Ectodermal cell (in vitro differentiated cells): ENCODE measurements at regions not wholly inside any gene's neighbourhood (a gene's known extent, or its start where the extent isn't known, plus 50 kb on each side); places are given as distances from the start of the nearest gene placed in this dataset.

Experiments
- H3K27ac ChIP-seq: 2 replicates; pipeline ENCODE4 v1.7.0; 2013; ENCODE audit warnings: mild to moderate bottlenecking, low read depth, low read length; ENCODE audit not compliant: insufficient read depth, poor library complexity, severe bottlenecking
- H3K27me3 ChIP-seq: 2 replicates; pipeline ENCODE4 v1.7.0; 2013; ENCODE audit warnings: mild to moderate bottlenecking, low read length; ENCODE audit not compliant: insufficient read depth, control insufficient read depth, poor library complexity, severe bottlenecking
- H3K36me3 ChIP-seq: one replicate; pipeline ENCODE4 v1.7.0; 2013; ENCODE audit warnings: low read length; ENCODE audit not compliant: control insufficient read depth, insufficient read depth
- H3K4me1 ChIP-seq: one replicate; pipeline ENCODE4 v1.7.0; 2013; ENCODE audit warnings: low read length; ENCODE audit not compliant: control insufficient read depth, insufficient read depth
- H3K4me3 ChIP-seq: 2 replicates; pipeline ENCODE4 v1.7.0; 2013; ENCODE audit warnings: low read depth, low read length, control low read depth; ENCODE audit not compliant: insufficient read depth
- H3K9me3 ChIP-seq: 2 replicates; pipeline ENCODE4 v1.7.0; 2013; ENCODE audit warnings: mild to moderate bottlenecking, low read length, moderate library complexity; ENCODE audit not compliant: control insufficient read depth
- WGBS, 2 experiments: methylation state at CpG; one replicate each; pipeline ENCODE4 v1.1.7; 2013; ENCODE audit warnings: missing lambda C conversion rate in 2 of 2; 5-methylcytosine and 5-hydroxymethylcytosine counted together

- no peaks in the 10 kb centered on the region for H3K9me3 ChIP-seq
- H3K36me3 ChIP-seq = no peaks in the 10 kb centered on the region
- H3K4me3 ChIP-seq = no peak overlapping the region
- H3K4me1 ChIP-seq = no peaks in the 10 kb centered on the region
- H3K27ac ChIP-seq = no peak overlapping the region
- no peaks in the 10 kb centered on the region for H3K27me3 ChIP-seq
- WGBS, 2 experiments = 96 to 97% methylated on average over 5 of the region's 5 CpGs
Measured at GRCh38 chr18:39699340-39699964, 2133.9 kb upstream of the CELF4 start.

GRCh38 chr18:39698436-39698835 lies 2132.8 kb upstream of the CELF4 start:
- Histone ChIP-seq H3K9me3 (no peaks in the 10 kb centered on the region), H3K4me1 (no peaks in the 10 kb centered on the region), H3K27ac (no peak overlapping the region), H3K36me3 (no peaks in the 10 kb centered on the region), H3K4me3 (no peak overlapping the region), H3K27me3 (no peaks in the 10 kb centered on the region)
- 93 to 96% methylated on average over 4 of the region's 4 CpGs for WGBS, 2 experiments

- Histone ChIP-seq H3K4me3 (no peak overlapping the region), H3K9me3 (no peaks in the 10 kb centered on the region), H3K27ac (no peak overlapping the region), H3K36me3 (no peaks in the 10 kb centered on the region), H3K27me3 (no peaks in the 10 kb centered on the region), H3K4me1 (peaks cover 7% of the 10 kb centered on the region)
- WGBS, 2 experiments = 100% methylated on average over 1 of the region's 1 CpG; no CpG with 5 or more reads in 1 of the 2 experiments
Measured at GRCh38 chr18:39693359-39693758, 2127.8 kb upstream of the CELF4 start.

- H3K4me3 ChIP-seq = no peak overlapping the region
- 25 to 32% methylated on average over 2 of the region's 2 CpGs for WGBS, 2 experiments
- H3K36me3 ChIP-seq = no peaks in the 10 kb centered on the region
Measured at GRCh38 chr18:39692367-39693015, 2126.9 kb upstream of the CELF4 start.

GRCh38 chr18:39685303-39685902 lies 2119.8 kb upstream of the CELF4 start:
- Histone ChIP-seq H3K4me1 (peaks cover 5% of the 10 kb centered on the region), H3K9me3 (no peaks in the 10 kb centered on the region), H3K27ac (peak overlapping the region; percentile 50), H3K27me3 (no peaks in the 10 kb centered on the region), H3K4me3 (no peak overlapping the region), H3K36me3 (no peaks in the 10 kb centered on the region)
- 0 to 2% methylated on average over 3 of the region's 4 CpGs for WGBS, 2 experiments

More at GRCh38 chr18:39692367-39693015, 2126.9 kb upstream of the CELF4 start:
- no peaks in the 10 kb centered on the region for H3K27me3 ChIP-seq
- H3K27ac ChIP-seq = no peak overlapping the region
- no peaks in the 10 kb centered on the region for H3K9me3 ChIP-seq
- H3K4me1 ChIP-seq = peaks cover 7% of the 10 kb centered on the region

- no peaks in the 10 kb centered on the region for H3K27me3 ChIP-seq
- no peaks in the 10 kb centered on the region for H3K36me3 ChIP-seq
- no peak overlapping the region for H3K27ac ChIP-seq
- H3K9me3 ChIP-seq = no peaks in the 10 kb centered on the region
- WGBS, 2 experiments = 84 to 88% methylated on average over 4 of the region's 4 CpGs
- H3K4me3 ChIP-seq = no peak overlapping the region
- H3K4me1 ChIP-seq = peaks cover 5% of the 10 kb centered on the region
Measured at GRCh38 chr18:39681061-39681460, 2115.5 kb upstream of the CELF4 start.

GRCh38 chr18:39675906-39676305 lies 2110.3 kb upstream of the CELF4 start:
- Histone ChIP-seq H3K9me3 (no peaks in the 10 kb centered on the region), H3K27me3 (no peaks in the 10 kb centered on the region), H3K27ac (no peak overlapping the region), H3K4me3 (no peak overlapping the region), H3K4me1 (no peaks in the 10 kb centered on the region), H3K36me3 (no peaks in the 10 kb centered on the region)
- WGBS, 2 experiments = 92 to 94% methylated on average over 5 of the region's 5 CpGs

- 92 to 97% methylated on average over 3 of the region's 3 CpGs for WGBS, 2 experiments
- Histone ChIP-seq H3K4me3 (no peak overlapping the region), H3K36me3 (no peaks in the 10 kb centered on the region), H3K27me3 (no peaks in the 10 kb centered on the region), H3K27ac (no peak overlapping the region), H3K4me1 (no peaks in the 10 kb centered on the region), H3K9me3 (no peaks in the 10 kb centered on the region)
Measured at GRCh38 chr18:39675368-39675767, 2109.8 kb upstream of the CELF4 start.

- Histone ChIP-seq H3K4me3 (no peak overlapping the region), H3K27me3 (no peaks in the 10 kb centered on the region), H3K9me3 (no peaks in the 10 kb centered on the region), H3K27ac (no peak overlapping the region), H3K36me3 (no peaks in the 10 kb centered on the region), H3K4me1 (no peaks in the 10 kb centered on the region)
- WGBS, 2 experiments = 95 to 100% methylated on average over 3 of the region's 3 CpGs
Measured at GRCh38 chr18:39672171-39672570, 2106.6 kb upstream of the CELF4 start.

- no peaks in the 10 kb centered on the region for H3K4me1 ChIP-seq
- H3K27me3 ChIP-seq = no peaks in the 10 kb centered on the region
Measured at GRCh38 chr18:39667905-39668304, 2102.3 kb upstream of the CELF4 start.

More at GRCh38 chr18:39667905-39668304, 2102.3 kb upstream of the CELF4 start:
- H3K4me3 ChIP-seq = no peak overlapping the region
- no peaks in the 10 kb centered on the region for H3K9me3 ChIP-seq
- no peaks in the 10 kb centered on the region for H3K36me3 ChIP-seq
- no peak overlapping the region for H3K27ac ChIP-seq
